Lower leg skin (tissue), 3 donors: ENCODE measurements at regions not wholly inside any gene's neighbourhood (a gene's known extent, or its start where the extent isn't known, plus 50 kb on each side); places are given as distances from the start of the nearest gene placed in this dataset.

Experiments
- POLR2A ChIP-seq, 2 donors: fragments of 450-650 bp; IDR thresholded peaks; one replicate each; pipeline ENCODE4 v1.6.1; 2016 to 2017; ENCODE audit warnings: antibody characterized with exemption in 2 of 2, mild to moderate bottlenecking in 1 of 2, moderate library complexity in 1 of 2
- TF ChIP-seq, protein P1 (sequence below), 3 donors: fragments of 450-650 bp; IDR thresholded peaks; one replicate each; pipeline ENCODE4 v1.5.1; 2016; ENCODE audit warnings: antibody characterized with exemption in 3 of 3, mild to moderate bottlenecking in 3 of 3, moderate library complexity in 2 of 3

DNA sequence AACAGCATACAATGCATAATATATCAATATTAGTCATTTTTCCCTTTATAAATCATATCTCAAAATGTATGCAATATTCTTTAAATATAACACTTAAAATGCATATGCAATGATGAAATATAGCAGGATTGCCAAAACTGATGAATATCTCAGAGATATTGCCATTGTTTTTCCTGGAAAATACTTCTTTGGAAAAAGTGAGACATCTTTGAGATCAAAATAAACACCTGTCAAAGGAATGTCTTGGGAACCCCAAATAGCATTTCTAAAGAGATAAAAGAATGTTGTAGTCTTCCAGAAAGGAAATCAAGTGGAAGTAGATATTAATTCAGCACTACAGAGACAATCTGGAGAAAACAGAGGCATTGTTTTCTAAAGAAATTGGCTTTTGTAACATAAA, 457.8 kb upstream of the UBE2E2 start:
- TF ChIP-seq, protein P1, sequence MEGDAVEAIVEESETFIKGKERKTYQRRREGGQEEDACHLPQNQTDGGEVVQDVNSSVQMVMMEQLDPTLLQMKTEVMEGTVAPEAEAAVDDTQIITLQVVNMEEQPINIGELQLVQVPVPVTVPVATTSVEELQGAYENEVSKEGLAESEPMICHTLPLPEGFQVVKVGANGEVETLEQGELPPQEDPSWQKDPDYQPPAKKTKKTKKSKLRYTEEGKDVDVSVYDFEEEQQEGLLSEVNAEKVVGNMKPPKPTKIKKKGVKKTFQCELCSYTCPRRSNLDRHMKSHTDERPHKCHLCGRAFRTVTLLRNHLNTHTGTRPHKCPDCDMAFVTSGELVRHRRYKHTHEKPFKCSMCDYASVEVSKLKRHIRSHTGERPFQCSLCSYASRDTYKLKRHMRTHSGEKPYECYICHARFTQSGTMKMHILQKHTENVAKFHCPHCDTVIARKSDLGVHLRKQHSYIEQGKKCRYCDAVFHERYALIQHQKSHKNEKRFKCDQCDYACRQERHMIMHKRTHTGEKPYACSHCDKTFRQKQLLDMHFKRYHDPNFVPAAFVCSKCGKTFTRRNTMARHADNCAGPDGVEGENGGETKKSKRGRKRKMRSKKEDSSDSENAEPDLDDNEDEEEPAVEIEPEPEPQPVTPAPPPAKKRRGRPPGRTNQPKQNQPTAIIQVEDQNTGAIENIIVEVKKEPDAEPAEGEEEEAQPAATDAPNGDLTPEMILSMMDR (IDR thresholded peaks at IDR 0.05), result no peak
- no peak for TF ChIP-seq POLR2A (IDR thresholded peaks at IDR 0.05)
